ENCODE measurements at regions not wholly inside any gene's neighbourhood (a gene's known extent, or its start where the extent isn't known, plus 50 kb on each side); places are given as distances from the start of the nearest gene placed in this dataset.

DNA sequence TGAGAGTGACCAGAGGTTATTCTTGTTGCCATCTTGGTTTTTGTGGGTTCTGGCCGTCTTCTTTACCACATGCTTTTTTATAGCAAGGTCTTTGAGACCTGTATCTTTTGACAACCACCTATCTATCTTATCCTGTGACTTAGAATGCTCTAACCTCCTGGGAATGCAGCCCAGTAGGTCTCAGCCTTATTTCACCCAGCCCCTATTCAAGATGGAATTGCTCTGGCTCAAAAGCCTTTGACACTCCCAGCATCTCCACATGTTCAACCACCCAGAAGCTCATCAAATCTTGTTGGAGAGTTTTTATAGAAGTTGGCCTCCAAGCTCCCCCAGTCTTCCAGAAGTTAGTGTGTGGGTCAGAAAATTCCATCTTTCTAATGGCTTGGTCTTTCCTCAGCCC lies 464.3 kb upstream of the NRP1 start:
- no peak for TF ChIP-seq CTCF (IDR thresholded peaks at IDR 0.05)
- no peak for TF ChIP-seq POLR2A (IDR thresholded peaks at IDR 0.05)
